GM12872 (cell line): ENCODE measurements at regions not wholly inside any gene's neighbourhood (a gene's known extent, or its start where the extent isn't known, plus 50 kb on each side); places are given as distances from the start of the nearest gene placed in this dataset.

Experiments
- CTCF ChIP-seq: IDR thresholded peaks from 3 replicates; pipeline ENCODE4 v1.5.1; 2011; ENCODE audit warnings: low read depth, mild to moderate bottlenecking, low read length, moderate library complexity; ENCODE audit not compliant: insufficient read depth

GRCh38 chr1:217273866-217274265 lies 357.0 kb downstream of the GPATCH2 start:
- no peak for TF ChIP-seq CTCF

- no peak for TF ChIP-seq CTCF
Observed at GRCh38 chr1:217272385-217272784, 358.5 kb downstream of the GPATCH2 start.

GRCh38 chr1:217270101-217270500 lies 360.8 kb downstream of the GPATCH2 start:
- TF ChIP-seq CTCF = no peak

GRCh38 chr1:217268058-217268457 lies 362.8 kb downstream of the GPATCH2 start:
- TF ChIP-seq CTCF = no peak

GRCh38 chr1:217261636-217262035 lies 369.3 kb downstream of the GPATCH2 start:
- no peak for TF ChIP-seq CTCF

- TF ChIP-seq CTCF = no peak
Observed at GRCh38 chr1:217260676-217261075, 370.2 kb downstream of the GPATCH2 start.

- no peak for TF ChIP-seq CTCF
Observed at GRCh38 chr1:217253985-217254384, 376.9 kb downstream of the GPATCH2 start.

GRCh38 chr1:217253351-217253750 lies 377.5 kb downstream of the GPATCH2 start:
- TF ChIP-seq CTCF = no peak
